NCI-H2029 (cell line): ENCODE measurements at regions not wholly inside any gene's neighbourhood (a gene's known extent, or its start where the extent isn't known, plus 50 kb on each side); places are given as distances from the start of the nearest gene placed in this dataset.

Experiments
- DNase-seq: peaks from one replicate; lab custom pipeline; 2025; lab: John Stamatoyannopoulos, UW

- no peak for DNase-seq
Observed at GRCh38 chr3:63046152-63046551, 170.9 kb upstream of the CADPS start.

- DNase-seq: no peak
Observed at GRCh38 chr3:63046580-63046979, 171.4 kb upstream of the CADPS start.

GRCh38 chr3:63047068-63047467, 171.9 kb upstream of the CADPS start:
- DNase-seq: no peak

- DNase-seq: no peak
Observed at GRCh38 chr3:63048367-63049326, 173.4 kb upstream of the CADPS start.

GRCh38 chr3:63050548-63051177, 175.4 kb upstream of the CADPS start:
- DNase-seq: no peak

- no peak for DNase-seq
Observed at GRCh38 chr3:63051920-63052319, 176.7 kb upstream of the CADPS start.

GRCh38 chr3:63056932-63057331, 181.7 kb upstream of the CADPS start:
- no peak for DNase-seq

- no peak for DNase-seq
Observed at GRCh38 chr3:63060412-63060811, 185.2 kb upstream of the CADPS start.

- no peak for DNase-seq
Observed at GRCh38 chr3:63061449-63061848, 186.2 kb upstream of the CADPS start.

- no peak for DNase-seq
Observed at GRCh38 chr3:63064209-63064755, 189.1 kb upstream of the CADPS start.

GRCh38 chr3:63067999-63068645, 192.9 kb upstream of the CADPS start:
- no peak for DNase-seq

GRCh38 chr3:63069806-63070475, 194.7 kb upstream of the CADPS start:
- no peak for DNase-seq

GRCh38 chr3:63070476-63070810, 195.2 kb upstream of the CADPS start:
- no peak for DNase-seq

GRCh38 chr3:63076357-63076756, 201.1 kb upstream of the CADPS start:
- DNase-seq: no peak

- DNase-seq: no peak
Observed at GRCh38 chr3:63086190-63086589, 191.9 kb upstream of the SYNPR start.

GRCh38 chr3:63089007-63089750, 188.9 kb upstream of the SYNPR start:
- no peak for DNase-seq

GRCh38 chr3:63089751-63090132, 188.4 kb upstream of the SYNPR start:
- DNase-seq: no peak

- DNase-seq: no peak
Observed at GRCh38 chr3:63090656-63091055, 187.5 kb upstream of the SYNPR start.

- no peak for DNase-seq
Observed at GRCh38 chr3:63092515-63092914, 185.6 kb upstream of the SYNPR start.

- DNase-seq: no peak
Observed at GRCh38 chr3:63094642-63095408, 183.3 kb upstream of the SYNPR start.
